Effector CD8-positive, alpha-beta T cell (primary cell): ENCODE measurements at regions not wholly inside any gene's neighbourhood (a gene's known extent, or its start where the extent isn't known, plus 50 kb on each side); places are given as distances from the start of the nearest gene placed in this dataset.

ENCODE experiments used
- DNase-seq: peaks from one replicate; lab custom pipeline; 2025; lab: John Stamatoyannopoulos, UW

GRCh38 chr10:123607386-123607785 lies 58.8 kb upstream of the GPR26 start:
- DNase-seq = no peak

- DNase-seq = no peak
These were observed 58.1 kb upstream of the GPR26 start for GRCh38 chr10:123608047-123608446.

GRCh38 chr10:123611243-123611642 lies 54.9 kb upstream of the GPR26 start:
- no peak for DNase-seq

GRCh38 chr10:123611876-123612275 lies 54.3 kb upstream of the GPR26 start:
- no peak for DNase-seq

GRCh38 chr10:123613346-123613850 lies 52.8 kb upstream of the GPR26 start:
- DNase-seq = no peak

- peak; percentile 7 for DNase-seq
These were observed 51.3 kb upstream of the GPR26 start for GRCh38 chr10:123614888-123615287.
